ENCODE measurements at regions not wholly inside any gene's neighbourhood (a gene's known extent, or its start where the extent isn't known, plus 50 kb on each side); places are given as distances from the start of the nearest gene placed in this dataset.

- TF ChIP-seq EZH2 (IDR thresholded peaks at IDR 0.05; ENCODE audit: borderline replicate concordance, low read length) = no peak
- no peak for TF ChIP-seq CTCF (IDR thresholded peaks at IDR 0.05; ENCODE audit: low read length)
Observed at GRCh38 chr1:170791941-170792340, 128.0 kb downstream of the PRRX1 start.

DNA sequence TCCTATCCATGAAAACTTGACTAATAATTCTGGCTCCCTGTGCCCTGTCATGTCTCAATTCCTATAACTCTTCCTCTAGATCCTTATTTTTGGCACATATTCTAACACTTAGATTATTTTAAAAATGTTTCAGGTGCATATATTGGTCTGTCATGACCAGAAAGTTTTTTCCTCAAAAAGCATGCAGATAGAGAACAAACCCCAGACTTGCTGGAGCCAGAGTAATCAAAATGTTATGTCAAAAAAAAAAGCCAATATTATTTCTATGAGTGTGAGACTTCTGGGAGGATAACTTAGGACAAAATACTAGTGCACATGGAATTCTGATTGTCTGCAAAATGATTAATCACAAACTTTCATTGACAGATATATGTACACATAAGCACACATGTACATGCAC lies 135.1 kb upstream of the MROH9 start:
- H3K9ac ChIP-seq (ENCODE audit: low read length) = no peak overlapping the region
- no peak overlapping the region for H3K4me2 ChIP-seq (ENCODE audit: low read length)
- H2AFZ ChIP-seq (ENCODE audit: low read length) = no peak overlapping the region
- H3K36me3 ChIP-seq (ENCODE audit: insufficient read depth, low read length) = no peaks in the 10 kb centered on the region
- no peaks in the 10 kb centered on the region for H3F3A ChIP-seq (ENCODE audit: insufficient read depth, low read length)
- H3K27me3 ChIP-seq (ENCODE audit: insufficient read depth, low read length) = no peaks in the 10 kb centered on the region
- TF ChIP-seq CTCF (IDR thresholded peaks at IDR 0.05; ENCODE audit: low read length) (no peak), EZH2 (IDR thresholded peaks at IDR 0.05; ENCODE audit: borderline replicate concordance, low read length) (no peak)
- no peaks in the 10 kb centered on the region for H3K9me3 ChIP-seq (ENCODE audit: low read length)
- no peak overlapping the region for H3K4me3 ChIP-seq (ENCODE audit: low read depth, low read length, poor library complexity, severe bottlenecking)
- no peaks in the 10 kb centered on the region for H4K20me1 ChIP-seq (ENCODE audit: insufficient read depth, low read length)
- no peaks in the 10 kb centered on the region for H3K9me2 ChIP-seq (ENCODE audit: low read depth, low read length)
- H3K27ac ChIP-seq (ENCODE audit: low read depth, low read length, poor library complexity, severe bottlenecking) = no peak overlapping the region
- no peaks in the 10 kb centered on the region for H3K79me2 ChIP-seq (ENCODE audit: insufficient read depth, low read length)
- no peaks in the 10 kb centered on the region for H3K4me1 ChIP-seq (ENCODE audit: insufficient read depth, low read length, severe bottlenecking)

More at GRCh38 chr1:170791941-170792340, 128.0 kb downstream of the PRRX1 start:
- Histone ChIP-seq H3K27me3 (ENCODE audit: insufficient read depth, low read length) (no peaks in the 10 kb centered on the region), H3K9me2 (ENCODE audit: low read depth, low read length) (no peaks in the 10 kb centered on the region), H3K27ac (ENCODE audit: low read depth, low read length, poor library complexity, severe bottlenecking) (no peak overlapping the region), H3K79me2 (ENCODE audit: insufficient read depth, low read length) (no peaks in the 10 kb centered on the region), H2AFZ (ENCODE audit: low read length) (no peak overlapping the region), H3K4me2 (ENCODE audit: low read length) (no peak overlapping the region), H3F3A (ENCODE audit: insufficient read depth, low read length) (no peaks in the 10 kb centered on the region), H4K20me1 (ENCODE audit: insufficient read depth, low read length) (no peaks in the 10 kb centered on the region), H3K9me3 (ENCODE audit: low read length) (no peaks in the 10 kb centered on the region), H3K4me1 (ENCODE audit: insufficient read depth, low read length, severe bottlenecking) (no peaks in the 10 kb centered on the region), H3K4me3 (ENCODE audit: low read depth, low read length, poor library complexity, severe bottlenecking) (no peak overlapping the region), H3K36me3 (ENCODE audit: insufficient read depth, low read length) (no peaks in the 10 kb centered on the region), H3K9ac (ENCODE audit: low read length) (no peak overlapping the region)

GRCh38 chr1:170800812-170801211 lies 134.5 kb upstream of the MROH9 start:
- no peak overlapping the region for H3K4me3 ChIP-seq (ENCODE audit: low read depth, low read length, poor library complexity, severe bottlenecking)
- H3K9me2 ChIP-seq (ENCODE audit: low read depth, low read length) = no peaks in the 10 kb centered on the region
- no peak overlapping the region for H3K27ac ChIP-seq (ENCODE audit: low read depth, low read length, poor library complexity, severe bottlenecking)
- no peaks in the 10 kb centered on the region for H3F3A ChIP-seq (ENCODE audit: insufficient read depth, low read length)
- no peak overlapping the region for H3K4me2 ChIP-seq (ENCODE audit: low read length)
- H4K20me1 ChIP-seq (ENCODE audit: insufficient read depth, low read length) = no peaks in the 10 kb centered on the region
- H3K4me1 ChIP-seq (ENCODE audit: insufficient read depth, low read length, severe bottlenecking) = no peaks in the 10 kb centered on the region
- H2AFZ ChIP-seq (ENCODE audit: low read length) = no peak overlapping the region
- H3K9ac ChIP-seq (ENCODE audit: low read length) = no peak overlapping the region
- H3K36me3 ChIP-seq (ENCODE audit: insufficient read depth, low read length) = no peaks in the 10 kb centered on the region
- no peaks in the 10 kb centered on the region for H3K9me3 ChIP-seq (ENCODE audit: low read length)
- no peak for TF ChIP-seq CTCF (IDR thresholded peaks at IDR 0.05; ENCODE audit: low read length)
- no peak for TF ChIP-seq EZH2 (IDR thresholded peaks at IDR 0.05; ENCODE audit: borderline replicate concordance, low read length)
- no peaks in the 10 kb centered on the region for H3K27me3 ChIP-seq (ENCODE audit: insufficient read depth, low read length)
- H3K79me2 ChIP-seq (ENCODE audit: insufficient read depth, low read length) = no peaks in the 10 kb centered on the region

Measured in OCI-LY1 (cell line).